CD14-positive monocyte (primary cell): ENCODE measurements at regions not wholly inside any gene's neighbourhood (a gene's known extent, or its start where the extent isn't known, plus 50 kb on each side); places are given as distances from the start of the nearest gene placed in this dataset.

Experiments used
- DNase-seq, 3 donors: peaks; one replicate each; pipeline ENCODE4 v3.0.0-alpha.2; 2011 to 2022
- H2AFZ ChIP-seq: 2 replicates; pipeline ENCODE4 v1.6.0; 2012; ENCODE audit warnings: mild to moderate bottlenecking, low read depth, low read length, inconsistent platforms; ENCODE audit not compliant: insufficient read depth, poor library complexity, severe bottlenecking
- H3K27ac ChIP-seq, 2 donors: 1 replicate in 1 of 2; 2 replicates in 1 of 2; pipeline ENCODE4 v1.5.1; 2012 to 2013; ENCODE audit warnings: low read length in 2 of 2, control low read depth in 1 of 2, inconsistent platforms in 1 of 2, low read depth in 1 of 2, mild to moderate bottlenecking in 1 of 2
- H3K27me3 ChIP-seq, 2 donors: one replicate each; pipeline versions ENCODE4 v1.6.0 to v1.6.1; 2011 to 2013; ENCODE audit warnings: low read length in 2 of 2; ENCODE audit not compliant: control insufficient read depth in 2 of 2, insufficient read depth in 2 of 2
- H3K36me3 ChIP-seq, 2 donors: replicated peaks in 1 of 2; 1 replicate in 1 of 2; 2 replicates in 1 of 2; pipeline versions ENCODE4 v1.5.1 to v1.6.1; 2012 to 2013; ENCODE audit warnings: low read length in 2 of 2, control low read depth in 1 of 2, inconsistent platforms in 1 of 2, mild to moderate bottlenecking in 1 of 2; ENCODE audit not compliant: insufficient read depth in 2 of 2, control insufficient read depth in 1 of 2
- H3K4me1 ChIP-seq, 2 donors: 1 replicate in 1 of 2; 2 replicates in 1 of 2; pipeline versions ENCODE4 v1.5.1 to v1.6.1; 2012 to 2013; ENCODE audit warnings: low read length in 2 of 2, control low read depth in 1 of 2, inconsistent platforms in 1 of 2, mild to moderate bottlenecking in 1 of 2, moderate library complexity in 1 of 2; ENCODE audit not compliant: insufficient read depth in 2 of 2, control insufficient read depth in 1 of 2
- H3K4me2 ChIP-seq: replicated peaks from 2 replicates; pipeline ENCODE3; 2012; ENCODE audit warnings: low read length, moderate library complexity, mild to moderate bottlenecking; ENCODE audit not compliant: poor library complexity, severe bottlenecking; ENCODE audit errors: extremely low read depth
- H3K4me3 ChIP-seq, 3 experiments: fragments of 200-600 bp in 1 of 3; sonication (generic) in 1 of 3; replicated peaks in 1 of 3; 1 replicate in 2 of 3; 2 replicates in 1 of 3; pipeline ENCODE4 v1.5.1; 2011 to 2013; ENCODE audit warnings: low read length in 3 of 3, mild to moderate bottlenecking in 3 of 3, control low read depth in 2 of 3, low read depth in 2 of 3, inconsistent platforms in 1 of 3, moderate library complexity in 1 of 3
- H3K79me2 ChIP-seq: 2 replicates; pipeline ENCODE4 v1.6.0; 2012; ENCODE audit warnings: mild to moderate bottlenecking, control low read depth, inconsistent platforms, low read length, moderate library complexity; ENCODE audit not compliant: insufficient read depth
- H3K9ac ChIP-seq: 2 replicates; pipeline ENCODE4 v1.6.0; 2017; ENCODE audit warnings: low read length, mild to moderate bottlenecking; ENCODE audit not compliant: insufficient read depth, poor library complexity, severe bottlenecking
- H3K9me3 ChIP-seq, 2 donors: replicated peaks in 1 of 2; 1 replicate in 1 of 2; 2 replicates in 1 of 2; pipeline versions ENCODE4 v1.5.1 to v1.6.1; 2012 to 2013; ENCODE audit warnings: low read length in 2 of 2, control low read depth in 1 of 2; ENCODE audit not compliant: control insufficient read depth in 1 of 2, insufficient read depth in 1 of 2
- H4K20me1 ChIP-seq: 2 replicates; pipeline ENCODE4 v1.6.0; 2012; ENCODE audit warnings: mild to moderate bottlenecking, low read length, control low read depth, moderate library complexity; ENCODE audit not compliant: insufficient read depth
- H3K27ac Mint-ChIP-seq, 7 donors: one replicate each; pipeline ENCODE4 v1.8.0; 2020; ENCODE audit warnings: mild to moderate bottlenecking in 7 of 7, mixed read lengths in 7 of 7, moderate library complexity in 6 of 7, inconsistent platforms in 2 of 7
- H3K27me3 Mint-ChIP-seq, 3 donors: one replicate each; pipeline ENCODE4 v1.8.0; 2021 to 2022; ENCODE audit warnings: low read depth in 3 of 3, mild to moderate bottlenecking in 3 of 3, mixed read lengths in 3 of 3, moderate library complexity in 3 of 3, inconsistent platforms in 1 of 3
- H3K36me3 Mint-ChIP-seq, 2 donors: one replicate each; pipeline ENCODE4 v1.8.0; 2020; ENCODE audit warnings: mixed read lengths in 2 of 2, inconsistent platforms in 1 of 2, mild to moderate bottlenecking in 1 of 2
- H3K4me1 Mint-ChIP-seq: one replicate; pipeline ENCODE4 v1.8.0; 2020; ENCODE audit warnings: mild to moderate bottlenecking, mixed read lengths
- H3K4me3 Mint-ChIP-seq, 2 donors: one replicate each; pipeline ENCODE4 v1.8.0; 2020; ENCODE audit warnings: mild to moderate bottlenecking in 2 of 2, mixed read lengths in 2 of 2, moderate library complexity in 1 of 2
- H3K9me3 Mint-ChIP-seq, 7 donors: one replicate each; pipeline ENCODE4 v1.8.0; 2020 to 2022; ENCODE audit warnings: mixed read lengths in 7 of 7, mild to moderate bottlenecking in 6 of 7, moderate library complexity in 6 of 7, inconsistent platforms in 2 of 7
- WGBS: methylation state at CpG from one replicate; pipeline ENCODE4 v1.1.5; 2013; ENCODE audit warnings: missing lambda C conversion rate; ENCODE audit not compliant: insufficient coverage; 5-methylcytosine and 5-hydroxymethylcytosine counted together
- intact Hi-C, 2 donors: fragments of 100-400 bp; cut with micrococcal nuclease; formaldehyde crosslinking; loops; one replicate each; pipeline versions ENCODE4 v1.15.0 to v1.15.1; 2023
- TF ChIP-seq, protein P1 (sequence below): fragments of 200-600 bp; IDR thresholded peaks from one replicate; pipeline ENCODE4 v1.8.0; 2022; ENCODE audit warnings: antibody characterized with exemption, mild to moderate bottlenecking

GRCh38 chr9:23162789-23163188, 663.3 kb downstream of the ELAVL2 start:
- TF ChIP-seq, protein P1, sequence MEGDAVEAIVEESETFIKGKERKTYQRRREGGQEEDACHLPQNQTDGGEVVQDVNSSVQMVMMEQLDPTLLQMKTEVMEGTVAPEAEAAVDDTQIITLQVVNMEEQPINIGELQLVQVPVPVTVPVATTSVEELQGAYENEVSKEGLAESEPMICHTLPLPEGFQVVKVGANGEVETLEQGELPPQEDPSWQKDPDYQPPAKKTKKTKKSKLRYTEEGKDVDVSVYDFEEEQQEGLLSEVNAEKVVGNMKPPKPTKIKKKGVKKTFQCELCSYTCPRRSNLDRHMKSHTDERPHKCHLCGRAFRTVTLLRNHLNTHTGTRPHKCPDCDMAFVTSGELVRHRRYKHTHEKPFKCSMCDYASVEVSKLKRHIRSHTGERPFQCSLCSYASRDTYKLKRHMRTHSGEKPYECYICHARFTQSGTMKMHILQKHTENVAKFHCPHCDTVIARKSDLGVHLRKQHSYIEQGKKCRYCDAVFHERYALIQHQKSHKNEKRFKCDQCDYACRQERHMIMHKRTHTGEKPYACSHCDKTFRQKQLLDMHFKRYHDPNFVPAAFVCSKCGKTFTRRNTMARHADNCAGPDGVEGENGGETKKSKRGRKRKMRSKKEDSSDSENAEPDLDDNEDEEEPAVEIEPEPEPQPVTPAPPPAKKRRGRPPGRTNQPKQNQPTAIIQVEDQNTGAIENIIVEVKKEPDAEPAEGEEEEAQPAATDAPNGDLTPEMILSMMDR = no peak
- no peak overlapping the region for H3K27ac ChIP-seq
- no peak overlapping the region for H3K9ac ChIP-seq
- H3K4me1 ChIP-seq = no peaks in the 10 kb centered on the region
- WGBS = 100% methylated on average over 3 of the region's 3 CpGs
- no peak overlapping the region for H3K4me2 ChIP-seq
- Mint-ChIP-seq H3K4me1 (no peaks in the 10 kb centered on the region), H3K27me3 (no peaks in the 10 kb centered on the region), H3K27ac (no peak overlapping the region), H3K9me3 (peaks cover 0 to 14% (median 7%) of the 10 kb centered on the region in 7 donors), H3K36me3 (no peaks in the 10 kb centered on the region), H3K4me3 (no peak overlapping the region)
- no peaks in the 10 kb centered on the region for H3K36me3 ChIP-seq
- H3K79me2 ChIP-seq = no peaks in the 10 kb centered on the region
- H3K27me3 ChIP-seq = no peaks in the 10 kb centered on the region
- no peak overlapping the region for H3K4me3 ChIP-seq
- no peak for DNase-seq
- intact Hi-C loops = no loop called here
- H4K20me1 ChIP-seq = no peaks in the 10 kb centered on the region
- peaks cover 4 to 25% of the 10 kb centered on the region in 2 donors for H3K9me3 ChIP-seq
- H2AFZ ChIP-seq = no peak overlapping the region

GRCh38 chr9:23171479-23171878, 654.6 kb downstream of the ELAVL2 start:
- H3K27ac Mint-ChIP-seq = no peak overlapping the region
- Histone ChIP-seq H3K4me3 (no peak overlapping the region), H3K27me3 (no peaks in the 10 kb centered on the region), H3K4me1 (no peaks in the 10 kb centered on the region), H3K36me3 (no peaks in the 10 kb centered on the region), H2AFZ (no peak overlapping the region), H3K4me2 (no peak overlapping the region), H3K27ac (no peak overlapping the region), H4K20me1 (no peaks in the 10 kb centered on the region), H3K9ac (no peak overlapping the region), H3K9me3 (no peaks in the 10 kb centered on the region), H3K79me2 (no peaks in the 10 kb centered on the region)
- no peak for DNase-seq
- H3K4me3 Mint-ChIP-seq = no peak overlapping the region
- TF ChIP-seq, protein P1 = no peak
- H3K36me3 Mint-ChIP-seq = no peaks in the 10 kb centered on the region
- H3K4me1 Mint-ChIP-seq = no peaks in the 10 kb centered on the region
- intact Hi-C loops = no loop called here
- H3K27me3 Mint-ChIP-seq = no peaks in the 10 kb centered on the region
- peaks cover 0 to 7% (median 2%) of the 10 kb centered on the region in 7 donors for H3K9me3 Mint-ChIP-seq
